Activated T-cell treated with anti-CD3 and anti-CD28 coated beads, Interleukin-2, amount 50 U/mL, for 48 hours (primary cell): ENCODE measurements at regions not wholly inside any gene's neighbourhood (a gene's known extent, or its start where the extent isn't known, plus 50 kb on each side); places are given as distances from the start of the nearest gene placed in this dataset.

Experiments used
- DNase-seq, 2 experiments: peaks; one replicate each; pipeline ENCODE4 v3.0.0-alpha.2; 2020

DNA sequence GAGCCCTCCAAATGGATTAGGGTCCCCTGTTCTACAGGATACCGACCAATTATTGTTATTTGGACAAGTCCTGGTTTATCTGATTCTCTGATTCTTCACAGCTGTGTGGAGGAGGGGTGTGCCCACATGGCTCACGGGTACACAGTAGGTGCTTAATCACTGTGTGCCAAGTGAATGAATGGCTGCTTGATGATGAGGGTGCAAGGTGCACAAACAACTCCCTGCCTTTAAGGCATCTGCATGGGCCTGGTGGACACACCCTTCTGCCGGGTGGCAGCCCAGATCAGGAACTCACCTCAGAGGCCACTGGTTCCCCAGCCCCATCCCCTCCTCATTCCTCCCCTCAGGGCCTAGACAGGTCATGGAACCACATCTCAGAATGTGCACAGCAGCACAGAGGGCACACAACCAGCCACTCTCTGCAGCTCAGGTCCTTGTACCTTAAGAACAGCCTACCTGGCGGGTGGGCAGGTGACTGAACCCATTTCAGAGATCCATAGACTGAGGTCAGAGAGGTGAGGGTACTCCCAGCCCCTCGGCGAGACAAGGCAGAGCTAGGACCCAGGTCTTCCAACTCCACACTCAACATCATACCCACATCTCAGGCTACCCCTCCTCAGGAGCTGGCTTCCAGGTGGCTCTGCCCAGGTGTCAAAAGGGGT lies 50.3 kb downstream of the SHANK2 start:
- no peak for DNase-seq

DNA sequence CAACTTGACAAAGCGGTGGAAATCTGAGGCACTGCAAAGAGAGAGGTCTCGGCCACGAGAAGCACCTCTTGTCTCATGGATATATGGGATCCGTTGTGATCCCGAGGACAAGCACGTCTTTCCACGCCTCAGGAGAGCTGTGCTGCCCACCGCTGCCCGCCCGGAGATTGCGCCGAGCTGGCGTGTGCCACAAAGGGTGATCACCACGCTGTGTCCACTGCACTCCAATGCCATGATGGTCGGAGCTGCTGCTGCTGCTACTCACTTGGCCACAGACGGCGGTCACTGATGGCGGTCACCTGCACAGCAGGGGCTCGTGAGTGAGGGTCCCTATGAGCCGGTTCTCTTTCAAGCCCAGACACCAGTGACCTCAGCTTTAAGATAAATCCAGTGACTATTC lies 51.1 kb downstream of the SHANK2 start:
- no peak for DNase-seq

- no peak for DNase-seq
Measured at GRCh38 chr11:71200761-71201160, 51.6 kb downstream of the SHANK2 start.

DNA sequence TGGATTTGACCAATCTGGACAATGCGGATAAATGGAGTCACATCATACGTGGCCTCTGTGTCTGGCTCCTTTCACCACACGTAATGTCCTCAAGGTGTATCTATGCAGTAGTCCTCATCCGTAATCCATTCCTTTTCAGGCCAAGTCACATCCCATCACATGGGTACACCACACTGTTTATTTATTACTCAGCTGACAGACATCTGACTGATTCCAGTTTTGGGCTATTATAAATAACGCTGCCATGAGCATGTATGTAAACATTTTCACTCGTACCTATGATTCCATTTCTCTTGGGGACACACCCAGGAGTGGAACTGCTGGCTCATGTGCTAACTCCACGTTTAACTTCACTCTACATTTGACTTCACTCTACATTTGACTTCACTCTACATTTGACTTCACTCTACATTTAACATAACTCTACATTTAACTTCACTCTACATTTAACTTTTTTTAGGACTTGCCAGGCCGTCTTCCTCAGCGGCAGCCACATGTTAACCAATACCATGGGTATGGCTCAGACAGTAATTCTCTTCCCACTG lies 52.1 kb downstream of the SHANK2 start:
- DNase-seq: no peak

- no peak for DNase-seq
Measured at GRCh38 chr11:71199226-71199820, 53.1 kb downstream of the SHANK2 start.

GRCh38 chr11:71198823-71199165 lies 53.6 kb downstream of the SHANK2 start:
- no peak for DNase-seq

GRCh38 chr11:71198141-71198822 lies 54.1 kb downstream of the SHANK2 start:
- no peak for DNase-seq

DNA sequence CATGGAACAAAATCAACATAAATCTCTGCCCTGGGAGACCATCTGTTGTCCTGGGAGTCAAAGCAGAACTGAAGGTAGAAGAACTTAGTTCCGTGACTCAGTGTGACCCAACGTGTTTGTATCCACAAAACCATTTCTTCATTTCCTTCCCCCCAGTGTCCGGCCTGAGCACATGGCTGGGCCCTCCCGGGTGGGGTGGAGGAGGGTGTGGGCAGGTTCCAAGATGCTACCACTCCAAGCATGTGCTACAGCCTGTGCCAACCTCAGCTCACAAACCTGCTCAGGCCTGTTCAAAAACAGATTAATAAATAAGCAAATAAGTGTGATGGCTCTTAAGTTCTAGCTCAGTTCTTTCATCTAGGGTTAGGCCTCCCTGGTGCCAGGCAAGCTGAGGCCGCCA lies 55.3 kb downstream of the SHANK2 start:
- no peak for DNase-seq

- DNase-seq: no peak
Measured at GRCh38 chr11:71194710-71195109, 57.7 kb downstream of the SHANK2 start.

GRCh38 chr11:71193431-71193830 lies 58.9 kb downstream of the SHANK2 start:
- no peak for DNase-seq

GRCh38 chr11:71192629-71193028 lies 59.7 kb downstream of the SHANK2 start:
- no peak for DNase-seq

DNA sequence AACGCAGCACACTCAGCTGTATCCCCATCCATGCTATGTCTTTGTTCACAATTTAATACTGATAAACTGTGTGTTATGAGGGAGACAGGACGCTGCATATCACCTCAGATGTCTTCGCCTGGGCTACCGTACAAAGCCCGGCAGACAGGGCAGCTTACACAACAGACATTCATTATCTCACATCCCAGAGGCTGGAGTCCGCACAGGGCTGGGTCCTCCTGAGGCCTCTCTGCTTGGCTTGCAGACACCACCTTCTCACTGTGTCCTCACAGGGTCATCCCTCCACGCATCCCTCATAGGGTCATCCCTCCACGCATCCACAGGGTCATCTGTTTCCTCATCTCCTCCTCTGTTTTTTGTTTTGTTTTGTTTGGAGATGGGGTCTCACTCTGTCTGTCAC lies 61.2 kb downstream of the SHANK2 start:
- DNase-seq: no peak

DNA sequence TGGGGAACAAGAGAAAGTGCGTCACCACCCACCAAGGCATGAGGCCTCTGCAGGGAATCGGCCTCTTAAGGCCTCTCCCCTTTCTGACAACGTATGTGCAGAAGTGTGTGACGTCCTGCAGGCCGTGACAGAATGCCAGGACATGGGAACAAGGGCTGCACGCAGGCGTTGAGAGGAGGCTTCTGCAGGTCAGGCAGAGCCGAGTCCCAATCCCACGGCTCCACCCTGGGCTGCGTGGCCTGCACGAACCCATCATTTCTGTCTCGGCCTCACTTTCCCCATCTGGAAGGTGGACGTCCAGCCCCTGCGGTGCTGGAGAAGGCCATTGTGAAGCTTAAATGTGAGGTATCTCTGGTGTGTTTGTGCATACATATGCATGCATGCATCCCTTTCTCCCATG lies 61.8 kb downstream of the SHANK2 start:
- no peak for DNase-seq

GRCh38 chr11:71189768-71190315 lies 62.5 kb downstream of the SHANK2 start:
- DNase-seq: no peak

DNA sequence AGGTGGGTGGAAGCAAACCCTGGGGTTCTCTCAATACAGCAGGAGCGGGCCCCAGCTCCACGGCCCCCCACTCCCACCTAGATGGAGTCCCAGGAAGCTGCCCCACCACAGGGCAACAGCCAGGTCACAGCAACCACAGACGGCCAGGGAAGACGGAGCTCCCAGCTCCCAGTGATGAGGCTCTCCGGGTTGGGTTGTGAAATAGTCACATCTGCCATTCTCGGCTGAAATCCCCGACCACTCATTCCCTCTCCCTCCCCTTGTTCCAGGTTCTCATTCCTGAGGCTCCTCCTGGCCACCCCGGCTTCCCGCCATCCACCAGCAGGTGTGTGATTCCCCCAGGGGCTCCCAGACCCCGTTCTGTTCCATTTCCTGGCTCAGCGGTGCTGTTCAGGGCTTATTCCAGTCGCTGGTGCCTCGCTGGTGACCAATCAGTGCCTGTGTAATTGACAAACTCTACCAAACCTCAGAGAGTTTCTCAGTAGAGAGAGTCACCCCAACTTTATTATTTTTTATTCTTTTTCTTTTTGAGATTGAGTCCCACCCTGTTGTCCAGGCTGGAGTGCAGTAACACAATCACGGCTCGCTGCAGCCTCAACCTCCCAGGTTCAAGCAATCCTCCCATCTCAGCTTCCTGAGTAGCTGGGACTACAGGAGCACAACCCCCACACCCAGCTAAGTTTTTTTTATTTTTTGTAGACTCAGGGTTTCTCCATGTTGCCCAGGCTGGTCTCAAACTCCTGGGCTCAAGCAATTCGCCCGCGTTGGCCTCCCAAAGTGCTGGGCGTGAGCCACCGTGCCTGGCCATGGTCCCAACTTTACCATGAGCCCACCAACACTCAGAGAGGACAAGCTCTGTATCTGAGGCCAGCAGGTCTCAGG lies 63.2 kb downstream of the SHANK2 start:
- no peak for DNase-seq

GRCh38 chr11:71188073-71188472 lies 64.3 kb downstream of the SHANK2 start:
- no peak for DNase-seq

GRCh38 chr11:71186806-71187205 lies 65.6 kb downstream of the SHANK2 start:
- DNase-seq: no peak

DNA sequence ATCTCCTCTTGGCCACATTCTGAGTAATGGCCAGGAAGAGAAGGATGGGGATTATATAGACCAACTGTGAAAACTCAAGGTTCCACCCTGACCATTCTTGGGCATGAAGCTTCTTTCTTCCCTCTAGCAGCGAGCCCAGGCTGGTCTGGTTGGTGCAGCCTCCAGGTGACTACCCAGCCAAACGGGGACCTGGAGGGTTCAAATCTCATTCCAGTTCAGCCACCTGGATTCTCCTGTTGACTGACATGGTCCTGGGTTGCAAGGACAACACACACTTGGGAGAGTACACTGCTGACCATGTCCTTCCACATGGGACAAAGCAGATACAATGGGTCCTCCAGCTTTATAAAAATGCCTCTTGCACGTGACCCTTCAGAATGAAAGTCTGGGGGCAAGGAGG lies 67.0 kb downstream of the SHANK2 start:
- DNase-seq: no peak

DNA sequence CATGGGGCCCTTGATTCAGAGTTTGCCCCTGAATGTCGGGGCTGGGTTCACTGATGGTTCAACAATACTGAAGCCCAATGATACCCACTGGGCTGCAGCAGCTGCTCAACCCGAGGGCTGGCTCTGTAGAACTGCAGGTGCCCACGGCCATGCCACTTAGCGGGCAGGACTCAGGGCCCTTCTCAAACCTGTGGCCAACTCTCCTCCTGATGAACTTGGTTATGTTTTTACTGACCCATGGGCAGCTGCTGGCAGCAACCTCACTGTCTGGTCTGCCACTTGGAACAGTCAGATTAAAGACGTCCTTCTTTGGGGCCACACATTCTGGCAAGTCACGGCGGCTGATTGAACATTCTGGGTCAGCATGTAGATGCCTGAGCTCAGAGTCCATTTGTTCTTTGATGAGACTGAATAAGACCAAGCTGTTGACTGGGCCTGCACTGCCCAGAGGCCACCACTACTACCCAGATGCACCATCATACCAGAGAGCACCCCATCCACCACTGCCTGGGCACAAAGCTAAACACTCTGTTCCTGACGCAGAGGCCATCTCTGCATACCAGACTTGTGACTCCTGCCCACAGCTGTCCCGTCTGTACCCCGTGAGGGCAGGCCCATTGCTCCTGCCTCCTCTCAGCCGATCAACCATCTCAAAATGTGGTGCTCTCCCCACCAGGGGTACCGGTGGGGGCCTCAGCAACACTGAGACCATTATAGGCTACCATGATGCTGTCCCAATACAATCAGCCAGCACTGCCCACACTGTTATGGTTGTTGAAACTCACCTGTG lies 67.8 kb downstream of the SHANK2 start:
- DNase-seq: no peak

DNA sequence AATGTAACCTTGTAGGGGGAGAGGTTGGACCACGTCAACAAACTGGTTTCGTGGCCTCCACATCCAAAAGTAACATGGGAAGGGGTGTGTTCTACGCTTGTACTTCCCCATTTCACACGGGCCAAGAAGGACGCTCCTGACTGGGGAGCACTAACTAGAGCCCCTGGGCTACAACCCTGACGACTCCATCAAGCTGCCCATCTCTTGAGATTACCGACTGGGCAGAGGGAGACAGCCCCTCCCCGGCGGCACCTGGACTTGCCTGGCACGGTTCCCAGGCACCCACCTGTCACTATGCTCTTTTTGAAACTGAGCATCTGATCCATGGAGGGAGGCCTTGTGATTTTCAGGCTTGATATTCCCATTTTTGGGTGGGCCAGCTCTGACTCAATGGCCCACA lies 68.5 kb downstream of the SHANK2 start:
- no peak for DNase-seq

DNA sequence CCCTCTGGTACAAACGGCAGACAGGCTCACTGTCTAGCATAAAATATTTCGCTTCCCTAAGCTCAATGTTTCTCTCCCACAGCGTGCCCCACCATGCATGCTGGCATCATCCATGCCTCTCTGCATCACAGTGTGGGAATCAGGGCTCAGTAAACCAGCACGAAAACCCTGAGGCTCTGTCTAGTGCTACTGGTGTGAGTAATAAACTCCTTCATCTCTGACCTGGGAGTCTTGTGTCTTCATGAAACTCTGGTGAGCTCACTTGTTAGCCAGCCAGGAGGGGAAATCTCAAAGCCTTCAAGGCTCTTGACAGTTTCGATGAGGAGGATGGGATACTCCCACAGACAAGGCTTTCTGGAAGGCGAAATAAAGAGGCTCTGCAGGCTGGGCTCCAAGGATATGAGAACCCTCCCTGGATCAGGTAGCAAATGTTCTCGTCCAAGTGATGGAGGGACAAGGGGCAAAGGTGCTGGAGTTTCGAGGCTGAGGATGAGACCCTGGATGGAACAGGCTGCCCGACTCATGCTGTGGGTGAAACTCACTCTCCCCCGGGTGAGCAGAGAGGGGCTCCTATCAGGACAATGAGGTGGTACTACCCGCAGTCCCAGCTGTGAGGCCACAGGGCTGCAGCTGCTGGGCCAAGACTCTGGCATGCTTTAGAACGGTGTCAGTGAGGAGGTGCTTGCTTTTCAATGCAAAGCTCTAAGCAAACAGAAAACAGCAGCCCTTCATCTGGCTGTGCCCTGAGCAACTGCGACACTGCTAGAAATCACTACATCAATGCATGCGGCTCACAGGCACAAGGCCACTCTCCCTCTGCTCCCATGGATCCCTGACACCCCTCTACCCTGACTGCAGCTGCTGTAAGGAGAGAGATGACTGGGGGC lies 69.3 kb downstream of the SHANK2 start:
- no peak for DNase-seq
